ENCODE measurements at regions not wholly inside any gene's neighbourhood (a gene's known extent, or its start where the extent isn't known, plus 50 kb on each side); places are given as distances from the start of the nearest gene placed in this dataset.

DNA sequence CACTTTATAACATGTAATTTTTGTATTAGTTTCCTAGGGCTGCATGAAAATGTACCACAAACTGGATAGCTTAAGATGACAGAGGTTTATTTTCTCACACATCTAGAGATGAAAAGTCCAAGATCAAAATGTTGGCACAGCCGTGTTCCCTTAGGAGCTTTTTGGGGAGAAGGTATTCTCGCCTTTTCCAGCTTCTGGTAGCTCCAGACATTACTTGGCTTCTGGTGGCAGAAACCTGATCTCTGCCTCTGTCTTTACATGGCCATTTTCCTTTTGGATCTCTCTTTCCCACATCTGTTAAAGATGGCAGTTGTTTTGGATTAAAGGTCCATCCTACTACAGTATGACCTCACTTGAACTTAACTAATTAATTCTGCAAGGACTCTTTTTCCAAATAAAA is 885.7 kb upstream of the CDH8 start:
- H3K27me3 ChIP-seq, result no peaks in the 10 kb centered on the region
- no peak for ATAC-seq
- no peak overlapping the region for H3K4me3 ChIP-seq
- TF ChIP-seq, protein P1, sequence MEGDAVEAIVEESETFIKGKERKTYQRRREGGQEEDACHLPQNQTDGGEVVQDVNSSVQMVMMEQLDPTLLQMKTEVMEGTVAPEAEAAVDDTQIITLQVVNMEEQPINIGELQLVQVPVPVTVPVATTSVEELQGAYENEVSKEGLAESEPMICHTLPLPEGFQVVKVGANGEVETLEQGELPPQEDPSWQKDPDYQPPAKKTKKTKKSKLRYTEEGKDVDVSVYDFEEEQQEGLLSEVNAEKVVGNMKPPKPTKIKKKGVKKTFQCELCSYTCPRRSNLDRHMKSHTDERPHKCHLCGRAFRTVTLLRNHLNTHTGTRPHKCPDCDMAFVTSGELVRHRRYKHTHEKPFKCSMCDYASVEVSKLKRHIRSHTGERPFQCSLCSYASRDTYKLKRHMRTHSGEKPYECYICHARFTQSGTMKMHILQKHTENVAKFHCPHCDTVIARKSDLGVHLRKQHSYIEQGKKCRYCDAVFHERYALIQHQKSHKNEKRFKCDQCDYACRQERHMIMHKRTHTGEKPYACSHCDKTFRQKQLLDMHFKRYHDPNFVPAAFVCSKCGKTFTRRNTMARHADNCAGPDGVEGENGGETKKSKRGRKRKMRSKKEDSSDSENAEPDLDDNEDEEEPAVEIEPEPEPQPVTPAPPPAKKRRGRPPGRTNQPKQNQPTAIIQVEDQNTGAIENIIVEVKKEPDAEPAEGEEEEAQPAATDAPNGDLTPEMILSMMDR (IDR thresholded peaks at IDR 0.05), result no peak
- no peaks in the 10 kb centered on the region for H3K9me3 ChIP-seq
- intact Hi-C loops (cut with DNase I), result no loop called here
- H3K4me1 ChIP-seq, result no peaks in the 10 kb centered on the region
- H3K36me3 ChIP-seq, result no peaks in the 10 kb centered on the region
- H3K27ac ChIP-seq, result no peak overlapping the region
- DNase-seq, result no peak

- no peak for DNase-seq
- Histone ChIP-seq H3K4me3 (no peak overlapping the region), H3K27ac (no peak overlapping the region), H3K4me1 (no peaks in the 10 kb centered on the region), H3K36me3 (no peaks in the 10 kb centered on the region), H3K9me3 (no peaks in the 10 kb centered on the region), H3K27me3 (no peaks in the 10 kb centered on the region)
- no peak for ATAC-seq
- TF ChIP-seq, protein P1 (IDR thresholded peaks at IDR 0.05), result no peak
- intact Hi-C loops (cut with DNase I), result no loop called here
Observed at GRCh38 chr16:62913924-62914323, 877.7 kb upstream of the CDH8 start.

DNA sequence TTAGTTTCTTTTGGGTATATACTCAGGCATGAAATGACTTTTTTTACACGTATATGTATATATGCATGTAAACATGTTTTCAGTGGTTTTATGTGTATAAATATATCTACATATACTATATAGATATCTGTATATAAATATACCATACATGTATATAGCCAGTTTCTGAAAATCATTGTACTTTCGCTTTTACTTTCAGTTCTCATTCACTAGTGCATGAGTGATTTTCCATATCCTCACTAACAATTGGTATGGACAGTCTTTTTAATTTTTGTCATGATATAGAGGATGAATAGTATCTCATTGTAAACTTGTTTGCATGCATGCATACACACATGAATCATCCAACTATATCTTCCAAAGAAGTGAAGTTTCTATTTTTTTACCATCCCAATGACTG is 877.1 kb upstream of the CDH8 start:
- no peak overlapping the region for H3K4me3 ChIP-seq
- no peak overlapping the region for H3K27ac ChIP-seq
- H3K4me1 ChIP-seq, result no peaks in the 10 kb centered on the region
- H3K9me3 ChIP-seq, result no peaks in the 10 kb centered on the region
- ATAC-seq (no peak), DNase-seq (no peak)
- intact Hi-C loops (cut with DNase I), result no loop called here
- H3K27me3 ChIP-seq, result no peaks in the 10 kb centered on the region
- no peaks in the 10 kb centered on the region for H3K36me3 ChIP-seq
- TF ChIP-seq, protein P1 (IDR thresholded peaks at IDR 0.05), result no peak

- no peaks in the 10 kb centered on the region for H3K9me3 ChIP-seq
- ATAC-seq (no peak), DNase-seq (no peak)
- H3K27me3 ChIP-seq, result no peaks in the 10 kb centered on the region
- TF ChIP-seq, protein P1 (IDR thresholded peaks at IDR 0.05), result no peak
- H3K4me3 ChIP-seq, result no peak overlapping the region
- intact Hi-C loops (cut with DNase I), result no loop called here
- no peak overlapping the region for H3K27ac ChIP-seq
- H3K4me1 ChIP-seq, result no peaks in the 10 kb centered on the region
- H3K36me3 ChIP-seq, result no peaks in the 10 kb centered on the region
Observed at GRCh38 chr16:62909597-62909996, 873.4 kb upstream of the CDH8 start.

DNA sequence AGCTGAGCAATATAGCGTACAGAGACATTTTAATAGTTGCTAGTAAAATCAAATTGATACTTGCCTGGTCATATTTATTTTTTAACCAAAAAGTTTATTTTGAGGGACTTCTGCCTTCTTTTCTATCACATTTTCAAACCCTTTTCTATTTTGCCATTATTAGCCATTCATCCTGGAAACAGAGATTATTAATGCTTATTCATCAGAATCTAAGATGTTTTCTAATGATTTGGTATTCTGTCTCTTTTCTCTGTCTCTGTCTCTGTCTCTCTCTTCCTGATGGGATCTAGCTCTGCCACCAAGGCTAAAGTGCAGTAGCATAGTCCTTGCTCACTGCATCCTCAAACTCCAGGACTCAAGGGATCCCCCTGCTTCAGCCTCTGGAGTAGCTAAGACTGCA is 871.3 kb upstream of the CDH8 start:
- H3K4me3 ChIP-seq, result no peak overlapping the region
- H3K9me3 ChIP-seq, result no peaks in the 10 kb centered on the region
- DNase-seq (no peak), ATAC-seq (no peak)
- no peaks in the 10 kb centered on the region for H3K4me1 ChIP-seq
- TF ChIP-seq, protein P1 (IDR thresholded peaks at IDR 0.05), result no peak
- no peak overlapping the region for H3K27ac ChIP-seq
- intact Hi-C loops (cut with DNase I), result no loop called here
- no peaks in the 10 kb centered on the region for H3K27me3 ChIP-seq
- no peaks in the 10 kb centered on the region for H3K36me3 ChIP-seq

GRCh38 chr16:62903961-62904502 is 867.8 kb upstream of the CDH8 start:
- Histone ChIP-seq H3K36me3 (no peaks in the 10 kb centered on the region), H3K27ac (no peak overlapping the region), H3K4me3 (no peak overlapping the region), H3K27me3 (no peaks in the 10 kb centered on the region), H3K4me1 (no peaks in the 10 kb centered on the region), H3K9me3 (no peaks in the 10 kb centered on the region)
- TF ChIP-seq, protein P1 (IDR thresholded peaks at IDR 0.05), result no peak
- DNase-seq, result no peak
- no peak for ATAC-seq
- intact Hi-C loops (cut with DNase I), result no loop called here

All from upper lobe of right lung (tissue), 1 donor.